ENCODE measurements at regions not wholly inside any gene's neighbourhood (a gene's known extent, or its start where the extent isn't known, plus 50 kb on each side); places are given as distances from the start of the nearest gene placed in this dataset.

- no peaks in the 10 kb centered on the region for H3K36me3 ChIP-seq (ENCODE audit: control insufficient read depth in 2 of 2, extremely low read depth in 1 of 2, insufficient read depth in 2 of 2, low read length in 2 of 2)
- no peak overlapping the region for H2AFZ ChIP-seq (ENCODE audit: low read depth, low read length)
- no peaks in the 10 kb centered on the region for H3K9me1 ChIP-seq (replicated peaks; ENCODE audit: control insufficient read depth, extremely low read depth, insufficient read depth, low read length)
- H3K9ac ChIP-seq (replicated peaks; ENCODE audit: extremely low read depth, insufficient read depth, low read length) = no peak overlapping the region
- intact Hi-C loops (cut with micrococcal nuclease) = no loop called here
- peaks cover 2% of the 10 kb centered on the region for H3K9me3 ChIP-seq (replicated peaks; ENCODE audit: control insufficient read depth, insufficient read depth, low read length)
- no peak overlapping the region for H3K4me3 ChIP-seq (replicated peaks in 1 of 3; ENCODE audit: insufficient read depth in 1 of 3, low read depth in 1 of 3, low read length in 3 of 3)
- no peak for DNase-seq (ENCODE audit: low read depth, low spot score)
- no peaks in the 10 kb centered on the region for H3K4me1 ChIP-seq (ENCODE audit: control insufficient read depth, extremely low read depth, insufficient read depth, low read length)
- no peak for TF ChIP-seq CTCF (IDR thresholded peaks at IDR 0.05; ENCODE audit: extremely low read depth in 1 of 2, insufficient read depth in 1 of 2, low read depth in 1 of 2, low read length in 2 of 2)
- TF ChIP-seq POLR2A (IDR thresholded peaks at IDR 0.05; ENCODE audit: low read depth, low read length) = no peak
- TF ChIP-seq POLR2AphosphoS5 (IDR thresholded peaks at IDR 0.05; ENCODE audit: insufficient read depth, low read depth, low read length) = no peak
- no peak for TF ChIP-seq MAX (IDR thresholded peaks at IDR 0.05; ENCODE audit: insufficient read depth, insufficient read length)
- no peak for TF ChIP-seq FOS (IDR thresholded peaks at IDR 0.05; ENCODE audit: borderline replicate concordance, insufficient read depth, low read length)
- TF ChIP-seq MYC (IDR thresholded peaks at IDR 0.05; ENCODE audit: low read depth, low read length) = no peak
- TF ChIP-seq GATA2 (IDR thresholded peaks at IDR 0.05; ENCODE audit: insufficient read depth, insufficient read length, low read depth, low read length) = no peak
- TF ChIP-seq EZH2 (IDR thresholded peaks at IDR 0.05; ENCODE audit: borderline replicate concordance, low read depth, low read length, severe bottlenecking) = no peak
- TF ChIP-seq JUN (IDR thresholded peaks at IDR 0.05; ENCODE audit: borderline replicate concordance, insufficient read depth, insufficient read length, low read depth) = no peak
- BruUV-seq (replicated peaks) = no TSS peak
- ChIA-PET CTCF (no interaction called here), POLR2A (no interaction called here)
- H4K20me1 ChIP-seq (replicated peaks; ENCODE audit: control insufficient read depth, extremely low read depth, insufficient read depth, low read length) = no peaks in the 10 kb centered on the region
- dilution Hi-C loops (cut with MboI; ENCODE audit: extremely low pct_ligation_motif_present, low sequenced_read_pairs) = no loop called here
- H3K27me3 ChIP-seq (ENCODE audit: control insufficient read depth in 2 of 2, insufficient read depth in 2 of 2, low read length in 2 of 2) = no peaks in the 10 kb centered on the region
- H3K27ac ChIP-seq (ENCODE audit: insufficient read depth, low read depth, low read length) = no peak overlapping the region
- no peaks in the 10 kb centered on the region for H3K79me2 ChIP-seq (ENCODE audit: control insufficient read depth, insufficient read depth, low read length)
- FAIRE-seq = no peak
- H3K4me2 ChIP-seq (ENCODE audit: insufficient read depth, low read length) = no peak overlapping the region
These were observed 540.2 kb upstream of the TMEM132C start for GRCh38 chr12:127726671-127727315.

All from endothelial cell of umbilical vein (primary cell).